Iris pigment epithelial cell (primary cell): ENCODE measurements at regions not wholly inside any gene's neighbourhood (a gene's known extent, or its start where the extent isn't known, plus 50 kb on each side); places are given as distances from the start of the nearest gene placed in this dataset.

Experiments used
- DNase-seq: peaks from one replicate; pipeline ENCODE4 v3.0.0-alpha.2; 2011; ENCODE audit warnings: low read depth

DNA sequence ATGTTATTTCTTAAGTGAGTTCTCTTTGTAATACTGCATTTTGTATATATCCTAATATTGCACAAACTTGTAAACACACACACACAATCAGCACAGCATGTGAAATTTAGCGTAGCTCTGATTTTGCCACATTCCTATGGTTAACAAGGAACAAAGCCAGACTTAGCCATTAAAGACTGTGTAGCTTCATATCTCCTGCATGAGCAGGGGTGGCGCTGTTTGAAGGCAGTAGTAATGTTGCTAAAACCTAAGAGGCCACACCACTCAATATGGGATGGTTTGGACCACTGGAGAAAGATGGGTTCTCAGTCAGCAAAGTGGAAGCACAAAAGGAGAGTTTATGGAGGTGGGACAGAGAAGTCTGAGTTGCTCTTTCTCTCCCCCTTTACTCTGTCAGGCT lies 61.1 kb upstream of the RND3 start:
- DNase-seq: peak; percentile 51

DNA sequence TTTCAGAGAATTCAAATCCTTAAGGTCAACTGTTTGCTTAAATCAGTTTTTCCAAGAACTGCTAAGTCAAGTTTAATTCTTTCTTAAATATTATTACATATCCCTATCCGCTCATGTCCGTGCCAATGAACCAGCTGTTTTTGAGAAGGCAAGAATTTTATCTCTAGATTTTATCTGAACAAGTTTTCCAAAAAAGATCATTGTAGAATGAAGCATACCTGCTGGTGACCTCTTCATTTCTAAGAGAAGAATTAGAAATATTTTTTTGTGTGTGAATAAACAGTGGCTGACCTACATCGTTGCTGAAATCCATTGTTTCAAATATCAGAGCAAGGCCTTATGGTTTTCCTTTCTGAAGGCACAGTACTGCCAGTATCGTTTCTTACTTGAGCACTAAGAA lies 58.4 kb upstream of the RND3 start:
- no peak for DNase-seq

- no peak for DNase-seq
These were observed 57.3 kb upstream of the RND3 start for GRCh38 chr2:150544731-150545130.

DNA sequence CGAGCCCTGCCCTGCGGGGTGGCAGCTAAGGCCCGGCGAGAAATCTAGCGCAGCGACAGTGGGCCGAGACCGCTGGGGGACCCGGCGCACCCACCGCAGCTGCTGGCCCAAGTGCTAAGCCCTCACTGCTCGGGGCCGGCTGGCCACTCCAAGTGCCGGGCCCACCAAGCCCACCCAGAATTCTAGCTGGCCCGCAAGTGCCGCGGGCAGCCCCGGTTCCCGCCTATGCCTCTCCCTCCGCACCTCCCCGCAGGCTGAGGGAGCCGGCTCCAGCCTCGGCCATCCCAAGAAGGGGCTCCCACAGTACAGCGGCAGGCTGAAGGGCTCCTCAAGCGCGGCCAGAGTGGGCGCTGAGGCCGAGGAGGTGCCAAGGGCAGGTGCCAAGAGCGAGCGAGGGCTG lies 55.2 kb upstream of the RND3 start:
- no peak for DNase-seq

- DNase-seq: no peak
These were observed 54.7 kb upstream of the RND3 start for GRCh38 chr2:150542172-150542571.

DNA sequence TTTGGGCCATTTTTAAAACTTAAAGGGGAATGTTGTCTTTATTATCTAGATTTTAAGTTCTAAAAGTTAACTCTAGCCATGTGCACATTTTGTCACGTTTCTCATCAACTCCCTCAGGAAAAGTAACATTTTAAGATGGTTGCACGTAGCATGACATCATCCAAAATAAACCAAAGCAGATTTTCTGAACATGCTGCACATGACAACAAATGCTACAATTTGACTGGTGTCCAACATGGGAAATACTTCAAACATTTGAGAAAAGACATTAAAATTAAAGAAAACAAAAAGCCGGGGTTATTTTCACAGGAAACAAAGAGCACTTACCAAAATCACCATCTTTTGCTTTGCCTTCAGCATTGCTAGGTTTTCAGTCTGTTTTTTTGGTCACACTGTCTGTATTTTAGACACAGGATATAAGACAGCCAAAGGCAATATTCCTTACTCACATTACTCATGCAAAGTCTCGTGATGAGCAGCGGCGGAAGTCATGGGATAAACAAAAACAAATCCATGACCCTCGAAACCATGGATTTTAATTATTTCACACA lies 51.3 kb upstream of the RND3 start:
- DNase-seq: peak; percentile 73
